K562 (cell line): ENCODE measurements at regions not wholly inside any gene's neighbourhood (a gene's known extent, or its start where the extent isn't known, plus 50 kb on each side); places are given as distances from the start of the nearest gene placed in this dataset.

Source experiments
- COPS2 ChIP-seq: fragments of 450-650 bp; conservative IDR thresholded peaks from 2 replicates; pipeline ENCODE4 v1.6.1; 2016; ENCODE audit warnings: mild to moderate bottlenecking, moderate library complexity
- DPF2 ChIP-seq: fragments of 450-650 bp; IDR thresholded peaks from 2 replicates; pipeline ENCODE4 v1.6.1; 2016
- ZNF780A ChIP-seq: fragments of 250-450 bp; sonication (Bioruptor Pico); IDR thresholded peaks from 2 replicates; pipeline ENCODE4 v1.5.0; 2021; ENCODE audit warnings: mild to moderate bottlenecking
- TF ChIP-seq, protein P1 (sequence below), 2 experiments: fragments of 450-650 bp; IDR thresholded peaks; 2 replicates each; pipeline ENCODE4 v1.6.1; 2018; ENCODE audit warnings: mild to moderate bottlenecking in 2 of 2, low read depth in 1 of 2; ENCODE audit not compliant: partially characterized antibody in 2 of 2
- TF ChIP-seq, protein P2 (sequence below): fragments of 450-650 bp; IDR thresholded peaks from 2 replicates; pipeline ENCODE4 v1.6.1; 2016; ENCODE audit warnings: mild to moderate bottlenecking, moderate library complexity

DNA sequence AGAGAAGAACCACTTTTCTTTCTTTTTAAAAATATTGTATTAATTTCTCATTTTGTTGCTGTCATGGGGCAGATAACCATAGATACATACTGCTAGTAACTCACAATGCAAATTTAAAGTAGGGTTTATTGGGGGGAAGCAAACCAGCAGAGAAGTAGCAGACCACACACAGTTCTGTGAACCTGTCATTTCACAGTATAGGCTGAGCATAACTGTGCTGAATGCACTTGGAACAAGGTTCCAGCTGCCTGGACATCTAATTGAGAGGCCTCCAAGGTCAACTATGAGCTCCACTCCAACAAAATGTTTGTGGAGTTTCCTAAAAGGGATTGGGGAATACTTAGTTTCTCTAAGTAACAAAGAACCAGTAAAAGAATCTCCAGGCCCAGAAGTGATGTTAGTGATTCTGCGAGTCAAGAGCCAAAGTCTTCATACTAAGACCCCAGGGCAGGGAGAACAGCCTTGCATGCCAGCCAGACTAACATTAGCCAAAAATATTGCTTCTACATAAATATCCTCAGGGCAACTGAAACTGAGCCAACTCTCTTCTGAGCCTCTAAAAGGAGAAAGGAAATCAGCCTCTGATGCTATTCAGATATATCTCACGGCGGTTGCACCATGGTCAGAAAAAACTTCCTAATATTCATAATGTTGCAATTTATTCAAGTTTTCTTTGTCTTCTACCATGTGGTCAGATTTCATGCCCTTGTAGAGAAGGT is 856.4 kb upstream of the ALCAM start (continued):
- TF ChIP-seq, protein P1, sequence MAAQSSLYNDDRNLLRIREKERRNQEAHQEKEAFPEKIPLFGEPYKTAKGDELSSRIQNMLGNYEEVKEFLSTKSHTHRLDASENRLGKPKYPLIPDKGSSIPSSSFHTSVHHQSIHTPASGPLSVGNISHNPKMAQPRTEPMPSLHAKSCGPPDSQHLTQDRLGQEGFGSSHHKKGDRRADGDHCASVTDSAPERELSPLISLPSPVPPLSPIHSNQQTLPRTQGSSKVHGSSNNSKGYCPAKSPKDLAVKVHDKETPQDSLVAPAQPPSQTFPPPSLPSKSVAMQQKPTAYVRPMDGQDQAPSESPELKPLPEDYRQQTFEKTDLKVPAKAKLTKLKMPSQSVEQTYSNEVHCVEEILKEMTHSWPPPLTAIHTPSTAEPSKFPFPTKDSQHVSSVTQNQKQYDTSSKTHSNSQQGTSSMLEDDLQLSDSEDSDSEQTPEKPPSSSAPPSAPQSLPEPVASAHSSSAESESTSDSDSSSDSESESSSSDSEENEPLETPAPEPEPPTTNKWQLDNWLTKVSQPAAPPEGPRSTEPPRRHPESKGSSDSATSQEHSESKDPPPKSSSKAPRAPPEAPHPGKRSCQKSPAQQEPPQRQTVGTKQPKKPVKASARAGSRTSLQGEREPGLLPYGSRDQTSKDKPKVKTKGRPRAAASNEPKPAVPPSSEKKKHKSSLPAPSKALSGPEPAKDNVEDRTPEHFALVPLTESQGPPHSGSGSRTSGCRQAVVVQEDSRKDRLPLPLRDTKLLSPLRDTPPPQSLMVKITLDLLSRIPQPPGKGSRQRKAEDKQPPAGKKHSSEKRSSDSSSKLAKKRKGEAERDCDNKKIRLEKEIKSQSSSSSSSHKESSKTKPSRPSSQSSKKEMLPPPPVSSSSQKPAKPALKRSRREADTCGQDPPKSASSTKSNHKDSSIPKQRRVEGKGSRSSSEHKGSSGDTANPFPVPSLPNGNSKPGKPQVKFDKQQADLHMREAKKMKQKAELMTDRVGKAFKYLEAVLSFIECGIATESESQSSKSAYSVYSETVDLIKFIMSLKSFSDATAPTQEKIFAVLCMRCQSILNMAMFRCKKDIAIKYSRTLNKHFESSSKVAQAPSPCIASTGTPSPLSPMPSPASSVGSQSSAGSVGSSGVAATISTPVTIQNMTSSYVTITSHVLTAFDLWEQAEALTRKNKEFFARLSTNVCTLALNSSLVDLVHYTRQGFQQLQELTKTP (IDR thresholded peaks at IDR 0.05; ENCODE audit: low read depth in 1 of 2, partially characterized antibody in 2 of 2): no peak
- no peak for TF ChIP-seq ZNF780A (CRISPR knock-in tag)
- no peak for TF ChIP-seq DPF2
- TF ChIP-seq COPS2: no peak
- TF ChIP-seq, protein P2, sequence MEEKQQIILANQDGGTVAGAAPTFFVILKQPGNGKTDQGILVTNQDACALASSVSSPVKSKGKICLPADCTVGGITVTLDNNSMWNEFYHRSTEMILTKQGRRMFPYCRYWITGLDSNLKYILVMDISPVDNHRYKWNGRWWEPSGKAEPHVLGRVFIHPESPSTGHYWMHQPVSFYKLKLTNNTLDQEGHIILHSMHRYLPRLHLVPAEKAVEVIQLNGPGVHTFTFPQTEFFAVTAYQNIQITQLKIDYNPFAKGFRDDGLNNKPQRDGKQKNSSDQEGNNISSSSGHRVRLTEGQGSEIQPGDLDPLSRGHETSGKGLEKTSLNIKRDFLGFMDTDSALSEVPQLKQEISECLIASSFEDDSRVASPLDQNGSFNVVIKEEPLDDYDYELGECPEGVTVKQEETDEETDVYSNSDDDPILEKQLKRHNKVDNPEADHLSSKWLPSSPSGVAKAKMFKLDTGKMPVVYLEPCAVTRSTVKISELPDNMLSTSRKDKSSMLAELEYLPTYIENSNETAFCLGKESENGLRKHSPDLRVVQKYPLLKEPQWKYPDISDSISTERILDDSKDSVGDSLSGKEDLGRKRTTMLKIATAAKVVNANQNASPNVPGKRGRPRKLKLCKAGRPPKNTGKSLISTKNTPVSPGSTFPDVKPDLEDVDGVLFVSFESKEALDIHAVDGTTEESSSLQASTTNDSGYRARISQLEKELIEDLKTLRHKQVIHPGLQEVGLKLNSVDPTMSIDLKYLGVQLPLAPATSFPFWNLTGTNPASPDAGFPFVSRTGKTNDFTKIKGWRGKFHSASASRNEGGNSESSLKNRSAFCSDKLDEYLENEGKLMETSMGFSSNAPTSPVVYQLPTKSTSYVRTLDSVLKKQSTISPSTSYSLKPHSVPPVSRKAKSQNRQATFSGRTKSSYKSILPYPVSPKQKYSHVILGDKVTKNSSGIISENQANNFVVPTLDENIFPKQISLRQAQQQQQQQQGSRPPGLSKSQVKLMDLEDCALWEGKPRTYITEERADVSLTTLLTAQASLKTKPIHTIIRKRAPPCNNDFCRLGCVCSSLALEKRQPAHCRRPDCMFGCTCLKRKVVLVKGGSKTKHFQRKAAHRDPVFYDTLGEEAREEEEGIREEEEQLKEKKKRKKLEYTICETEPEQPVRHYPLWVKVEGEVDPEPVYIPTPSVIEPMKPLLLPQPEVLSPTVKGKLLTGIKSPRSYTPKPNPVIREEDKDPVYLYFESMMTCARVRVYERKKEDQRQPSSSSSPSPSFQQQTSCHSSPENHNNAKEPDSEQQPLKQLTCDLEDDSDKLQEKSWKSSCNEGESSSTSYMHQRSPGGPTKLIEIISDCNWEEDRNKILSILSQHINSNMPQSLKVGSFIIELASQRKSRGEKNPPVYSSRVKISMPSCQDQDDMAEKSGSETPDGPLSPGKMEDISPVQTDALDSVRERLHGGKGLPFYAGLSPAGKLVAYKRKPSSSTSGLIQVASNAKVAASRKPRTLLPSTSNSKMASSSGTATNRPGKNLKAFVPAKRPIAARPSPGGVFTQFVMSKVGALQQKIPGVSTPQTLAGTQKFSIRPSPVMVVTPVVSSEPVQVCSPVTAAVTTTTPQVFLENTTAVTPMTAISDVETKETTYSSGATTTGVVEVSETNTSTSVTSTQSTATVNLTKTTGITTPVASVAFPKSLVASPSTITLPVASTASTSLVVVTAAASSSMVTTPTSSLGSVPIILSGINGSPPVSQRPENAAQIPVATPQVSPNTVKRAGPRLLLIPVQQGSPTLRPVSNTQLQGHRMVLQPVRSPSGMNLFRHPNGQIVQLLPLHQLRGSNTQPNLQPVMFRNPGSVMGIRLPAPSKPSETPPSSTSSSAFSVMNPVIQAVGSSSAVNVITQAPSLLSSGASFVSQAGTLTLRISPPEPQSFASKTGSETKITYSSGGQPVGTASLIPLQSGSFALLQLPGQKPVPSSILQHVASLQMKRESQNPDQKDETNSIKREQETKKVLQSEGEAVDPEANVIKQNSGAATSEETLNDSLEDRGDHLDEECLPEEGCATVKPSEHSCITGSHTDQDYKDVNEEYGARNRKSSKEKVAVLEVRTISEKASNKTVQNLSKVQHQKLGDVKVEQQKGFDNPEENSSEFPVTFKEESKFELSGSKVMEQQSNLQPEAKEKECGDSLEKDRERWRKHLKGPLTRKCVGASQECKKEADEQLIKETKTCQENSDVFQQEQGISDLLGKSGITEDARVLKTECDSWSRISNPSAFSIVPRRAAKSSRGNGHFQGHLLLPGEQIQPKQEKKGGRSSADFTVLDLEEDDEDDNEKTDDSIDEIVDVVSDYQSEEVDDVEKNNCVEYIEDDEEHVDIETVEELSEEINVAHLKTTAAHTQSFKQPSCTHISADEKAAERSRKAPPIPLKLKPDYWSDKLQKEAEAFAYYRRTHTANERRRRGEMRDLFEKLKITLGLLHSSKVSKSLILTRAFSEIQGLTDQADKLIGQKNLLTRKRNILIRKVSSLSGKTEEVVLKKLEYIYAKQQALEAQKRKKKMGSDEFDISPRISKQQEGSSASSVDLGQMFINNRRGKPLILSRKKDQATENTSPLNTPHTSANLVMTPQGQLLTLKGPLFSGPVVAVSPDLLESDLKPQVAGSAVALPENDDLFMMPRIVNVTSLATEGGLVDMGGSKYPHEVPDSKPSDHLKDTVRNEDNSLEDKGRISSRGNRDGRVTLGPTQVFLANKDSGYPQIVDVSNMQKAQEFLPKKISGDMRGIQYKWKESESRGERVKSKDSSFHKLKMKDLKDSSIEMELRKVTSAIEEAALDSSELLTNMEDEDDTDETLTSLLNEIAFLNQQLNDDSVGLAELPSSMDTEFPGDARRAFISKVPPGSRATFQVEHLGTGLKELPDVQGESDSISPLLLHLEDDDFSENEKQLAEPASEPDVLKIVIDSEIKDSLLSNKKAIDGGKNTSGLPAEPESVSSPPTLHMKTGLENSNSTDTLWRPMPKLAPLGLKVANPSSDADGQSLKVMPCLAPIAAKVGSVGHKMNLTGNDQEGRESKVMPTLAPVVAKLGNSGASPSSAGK: no peak
